ENCODE measurements at regions not wholly inside any gene's neighbourhood (a gene's known extent, or its start where the extent isn't known, plus 50 kb on each side); places are given as distances from the start of the nearest gene placed in this dataset.

- TF ChIP-seq MYC (IDR thresholded peaks at IDR 0.05; ENCODE audit: insufficient read depth, insufficient read length, insufficient replicate concordance, low read length, severe bottlenecking): no peak
- TF ChIP-seq GATAD2B (conservative IDR thresholded peaks at IDR 0.05; ENCODE audit: low read depth): no peak; the same call in 1 of the 2 replicates
- no peak for TF ChIP-seq CBX5 (IDR thresholded peaks at IDR 0.05; ENCODE audit: low read depth)
- TF ChIP-seq TBL1XR1 (IDR thresholded peaks at IDR 0.05; ENCODE audit: low read depth, low read length): peak; percentile 65
- no peak for TF ChIP-seq PAX8 (IDR thresholded peaks at IDR 0.05)
- peak; percentile 89 for TF ChIP-seq RELB (IDR thresholded peaks at IDR 0.05; ENCODE audit: low read depth)
- TF ChIP-seq KDM1A (IDR thresholded peaks at IDR 0.05; ENCODE audit: borderline replicate concordance): no peak
- TF ChIP-seq SUZ12 (IDR thresholded peaks at IDR 0.05; ENCODE audit: unreplicated experiment): no peak
- peak; percentile 80; the same call in 1 of the 2 replicates for TF ChIP-seq ZNF217 (IDR thresholded peaks at IDR 0.05)
- no peak for TF ChIP-seq ZNF592 (IDR thresholded peaks at IDR 0.05)
- no peak for TF ChIP-seq SREBF2 (IDR thresholded peaks at IDR 0.05; ENCODE audit: low read length)
- peak; percentile 100 for TF ChIP-seq MTA2 (IDR thresholded peaks at IDR 0.05; ENCODE audit: low read depth)
- no peak for TF ChIP-seq NR2C1 (IDR thresholded peaks at IDR 0.05)
- TF ChIP-seq ZBED1 (IDR thresholded peaks at IDR 0.05; ENCODE audit: borderline replicate concordance): 0 out of 2 replicates have a peak, but pooled peaks have one; percentile 46
- TF ChIP-seq PKNOX1 (IDR thresholded peaks at IDR 0.05): peak; percentile 52
- TF ChIP-seq BHLHE40 (IDR thresholded peaks at IDR 0.05; ENCODE audit: borderline replicate concordance in 1 of 2, low read depth in 2 of 2, low read length in 1 of 2): peak; percentile 54 to 69; a peak in 2 of 4 replicates
- TF ChIP-seq HDAC2 (IDR thresholded peaks at IDR 0.05): no peak
- no peak for TF ChIP-seq RCOR1 (conservative IDR thresholded peaks at IDR 0.05; ENCODE audit: low read depth, low read length)
- no peak for TF ChIP-seq ELK1 (IDR thresholded peaks at IDR 0.05; ENCODE audit: low read depth, low read length)
- no peak for TF ChIP-seq FOS (IDR thresholded peaks at IDR 0.05; ENCODE audit: borderline replicate concordance, extremely low read depth, insufficient read length)
- no peak for TF ChIP-seq EGR1 (IDR thresholded peaks at IDR 0.05; ENCODE audit: borderline replicate concordance in 1 of 2, low read depth in 2 of 2, low read length in 2 of 2)
- TF ChIP-seq SREBF1 (IDR thresholded peaks at IDR 0.05; ENCODE audit: low read length): peak; percentile 9; the same call in 1 of the 2 replicates
- TF ChIP-seq YY1 (IDR thresholded peaks at IDR 0.05; ENCODE audit: low read depth, low read length): no peak
- peak; percentile 62 for TF ChIP-seq JUNB (IDR thresholded peaks at IDR 0.05)
- TF ChIP-seq SIX5 (IDR thresholded peaks at IDR 0.05; ENCODE audit: low read depth, low read length, severe bottlenecking): no peak
- no peak for TF ChIP-seq RBBP5 (conservative IDR thresholded peaks at IDR 0.05)
Measured at GRCh38 chr2:166727095-166727494, 161.2 kb upstream of the XIRP2 start (continued).
